ENCODE measurements at regions not wholly inside any gene's neighbourhood (a gene's known extent, or its start where the extent isn't known, plus 50 kb on each side); places are given as distances from the start of the nearest gene placed in this dataset.

GRCh38 chr1:56167596-56167995 lies 411.8 kb downstream of the PLPP3 start:
- no peak for DNase-seq (ENCODE audit: low read depth in 1 of 2, low spot score in 1 of 2)

GRCh38 chr1:56160773-56161315 lies 418.5 kb downstream of the PLPP3 start:
- DNase-seq (ENCODE audit: low read depth in 1 of 2, low spot score in 1 of 2) = no peak

GRCh38 chr1:56156971-56157876 lies 422.1 kb downstream of the PLPP3 start:
- no peak for DNase-seq (ENCODE audit: low read depth in 1 of 2, low spot score in 1 of 2)

- DNase-seq (ENCODE audit: low read depth in 1 of 2, low spot score in 1 of 2) = no peak
Measured at GRCh38 chr1:56153276-56153675, 426.1 kb downstream of the PLPP3 start.

- no peak for DNase-seq (ENCODE audit: low read depth in 1 of 2, low spot score in 1 of 2)
Measured at GRCh38 chr1:56152635-56153034, 426.7 kb downstream of the PLPP3 start.

GRCh38 chr1:56151402-56151801 lies 428.0 kb downstream of the PLPP3 start:
- no peak for DNase-seq (ENCODE audit: low read depth in 1 of 2, low spot score in 1 of 2)

GRCh38 chr1:56150441-56151215 lies 428.7 kb downstream of the PLPP3 start:
- DNase-seq (ENCODE audit: low read depth in 1 of 2, low spot score in 1 of 2) = no peak

- no peak for DNase-seq (ENCODE audit: low read depth in 1 of 2, low spot score in 1 of 2)
Measured at GRCh38 chr1:56149761-56150160, 429.6 kb downstream of the PLPP3 start.

- DNase-seq (ENCODE audit: low read depth in 1 of 2, low spot score in 1 of 2) = no peak
Measured at GRCh38 chr1:56148326-56149193, 430.8 kb downstream of the PLPP3 start.

GRCh38 chr1:56147459-56147858 lies 431.9 kb downstream of the PLPP3 start:
- no peak for DNase-seq (ENCODE audit: low read depth in 1 of 2, low spot score in 1 of 2)

- no peak for DNase-seq (ENCODE audit: low read depth in 1 of 2, low spot score in 1 of 2)
Measured at GRCh38 chr1:56147034-56147433, 432.3 kb downstream of the PLPP3 start.

- no peak for DNase-seq (ENCODE audit: low read depth in 1 of 2, low spot score in 1 of 2)
Measured at GRCh38 chr1:56146449-56146848, 432.9 kb downstream of the PLPP3 start.

- no peak for DNase-seq (ENCODE audit: low read depth in 1 of 2, low spot score in 1 of 2)
Measured at GRCh38 chr1:56145581-56145980, 433.8 kb downstream of the PLPP3 start.

- no peak for DNase-seq (ENCODE audit: low read depth in 1 of 2, low spot score in 1 of 2)
Measured at GRCh38 chr1:56142301-56142700, 437.1 kb downstream of the PLPP3 start.

- no peak for DNase-seq (ENCODE audit: low read depth in 1 of 2, low spot score in 1 of 2)
Measured at GRCh38 chr1:56139836-56140235, 439.5 kb downstream of the PLPP3 start.

- DNase-seq (ENCODE audit: low read depth in 1 of 2, low spot score in 1 of 2) = no peak
Measured at GRCh38 chr1:56137521-56138505, 441.6 kb downstream of the PLPP3 start.

GRCh38 chr1:56137090-56137489 lies 442.3 kb downstream of the PLPP3 start:
- no peak for DNase-seq (ENCODE audit: low read depth in 1 of 2, low spot score in 1 of 2)

- no peak for DNase-seq (ENCODE audit: low read depth in 1 of 2, low spot score in 1 of 2)
Measured at GRCh38 chr1:56135864-56136147, 443.6 kb downstream of the PLPP3 start.

GRCh38 chr1:56135069-56135863 lies 444.1 kb downstream of the PLPP3 start:
- no peak for DNase-seq (ENCODE audit: low read depth in 1 of 2, low spot score in 1 of 2)
